SU-DHL-6 (cell line): ENCODE measurements at regions not wholly inside any gene's neighbourhood (a gene's known extent, or its start where the extent isn't known, plus 50 kb on each side); places are given as distances from the start of the nearest gene placed in this dataset.

Experiments
- CTCF ChIP-seq: fragments of 200-600 bp; sonication (generic); IDR thresholded peaks from one replicate; pipeline ENCODE4 v1.5.1; 2017; ENCODE audit warnings: antibody characterized with exemption, mild to moderate bottlenecking, low read length, moderate library complexity; ENCODE audit not compliant: insufficient read depth, poor library complexity, severe bottlenecking
- EZH2phosphoT487 ChIP-seq: fragments of 200-600 bp; sonication (generic), shearing (Covaris generic); conservative IDR thresholded peaks from 2 replicates; pipeline ENCODE4 v1.6.1; 2018; ENCODE audit warnings: mild to moderate bottlenecking, antibody characterized with exemption, low read length, moderate library complexity, mixed read lengths

DNA sequence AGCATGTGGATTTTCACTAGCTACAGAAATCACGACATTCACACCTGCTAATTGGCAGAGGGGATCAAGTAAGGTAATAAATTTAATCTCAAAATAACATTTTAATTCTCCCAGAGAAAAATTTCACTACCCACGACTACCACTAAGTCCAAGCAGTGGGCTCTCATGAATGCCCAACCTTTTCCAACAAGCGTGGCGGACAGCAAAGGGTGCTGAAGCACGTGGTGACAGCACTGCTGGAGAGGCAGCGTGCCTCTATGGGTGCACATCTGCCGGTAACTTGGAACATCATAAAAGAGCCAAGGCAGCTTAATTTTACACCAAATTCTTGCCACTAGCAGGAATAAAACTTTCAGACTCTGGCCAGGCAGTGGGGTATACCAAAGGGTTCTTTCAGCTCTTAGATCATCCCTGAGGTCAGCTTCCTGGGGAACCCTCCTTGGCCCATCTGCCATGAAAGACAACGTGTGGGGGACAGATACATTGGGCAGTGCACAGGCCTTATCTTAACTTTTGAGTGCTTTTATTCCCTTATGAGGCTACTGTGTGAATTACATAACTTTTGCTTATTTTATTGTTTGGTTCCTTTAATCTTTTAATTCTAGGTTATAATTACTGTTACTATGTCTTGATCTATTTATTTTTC, 206.7 kb upstream of the KCTD7 start:
- TF ChIP-seq CTCF (no peak), EZH2phosphoT487 (no peak)
